Activated CD8-positive, alpha-beta memory T cell treated with anti-CD3 and anti-CD28 coated beads for 36 hours (primary cell): ENCODE measurements at regions not wholly inside any gene's neighbourhood (a gene's known extent, or its start where the extent isn't known, plus 50 kb on each side); places are given as distances from the start of the nearest gene placed in this dataset.
"Not testable (repeated sequence)": the region's sequence is repeated elsewhere in the genome, so short reads cannot be mapped to it uniquely, and the experiment has no call there.

Experiments used
- CTCF ChIA-PET: fragments of 350-600 bp; sonication (Branson Sonifier 250); formaldehyde crosslinking; loops from one replicate; lab custom pipeline; 2021; ENCODE audit warnings: antibody characterized with exemption; lab: Charles Lee
- POLR2A ChIA-PET: fragments of 350-600 bp; sonication (Branson Sonifier 250); formaldehyde crosslinking; loops from one replicate; lab custom pipeline; 2021; ENCODE audit warnings: antibody characterized with exemption; lab: Charles Lee

- ChIA-PET CTCF (no interaction called here), POLR2A (no interaction called here)
Observed at GRCh38 chr17:77802333-77802615, 156.2 kb upstream of the TNRC6C start.

DNA sequence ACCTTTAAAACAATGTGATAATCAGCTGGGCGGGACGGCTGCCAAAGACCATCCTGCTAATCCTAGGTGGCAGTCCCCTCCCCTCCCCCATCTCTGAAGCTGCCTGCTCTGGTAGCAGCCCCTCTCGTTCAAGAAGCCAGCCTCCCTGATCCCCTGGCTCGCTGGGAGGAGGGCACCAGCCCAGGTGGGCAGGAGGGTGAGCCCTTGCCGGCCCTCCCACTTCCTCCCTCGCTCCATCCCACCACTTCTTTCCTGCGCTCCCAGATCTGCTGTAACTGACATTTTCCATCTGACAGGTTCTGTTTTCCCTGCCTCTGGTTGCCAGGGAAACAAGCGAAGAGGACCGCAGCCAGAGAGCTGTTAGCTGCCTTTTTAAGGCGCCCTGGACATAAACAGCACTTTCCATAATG, 155.7 kb upstream of the TNRC6C start:
- CTCF ChIA-PET, result interaction anchor here (0.7 to 1.0 kb wide), 2 partner anchors 210 to 260 kb away, joined by 3 read pairs; no protein-coding TSS in a partner anchor
- POLR2A ChIA-PET, result no interaction called here

GRCh38 chr17:77803726-77804125, 154.8 kb upstream of the TNRC6C start:
- POLR2A ChIA-PET, result no interaction called here
- CTCF ChIA-PET, result interaction anchor here (1.0 kb wide), 1 partner anchor 261 kb away, joined by 3 read pairs; no protein-coding TSS in a partner anchor

DNA sequence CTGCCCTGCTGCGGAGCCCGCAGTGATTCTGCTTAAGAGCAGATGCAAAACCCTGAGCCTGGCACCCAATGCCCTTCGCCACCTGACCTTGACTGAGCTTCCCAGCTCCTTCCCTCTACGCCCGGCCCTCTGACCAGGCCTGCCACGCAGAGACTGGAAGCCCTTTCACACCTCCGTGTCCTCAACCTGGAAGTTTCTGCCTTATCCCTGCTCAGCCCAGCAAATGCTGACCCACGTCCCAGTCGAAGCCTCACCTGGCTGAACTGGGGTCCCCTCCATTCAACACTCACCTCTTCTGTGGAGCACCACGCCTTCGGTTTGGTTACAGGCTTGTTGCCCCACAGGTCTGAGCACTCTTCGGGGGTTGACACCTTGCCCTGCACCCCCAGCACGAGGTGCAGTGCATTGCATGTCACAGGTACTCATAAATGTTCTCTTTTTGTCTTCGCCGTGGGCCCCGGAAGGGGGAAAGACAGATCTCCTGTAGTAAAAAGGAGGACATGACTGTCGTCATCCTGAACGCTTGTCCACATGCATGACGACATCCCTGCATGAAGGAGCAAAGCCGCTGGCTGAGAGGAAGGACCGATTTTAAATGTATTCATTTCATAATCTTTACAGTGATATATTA, 153.6 kb upstream of the TNRC6C start:
- ChIA-PET CTCF (interaction anchor here (0.6 to 0.7 kb wide), 2 partner anchors 64 to 125 kb away, joined by 3 to 4 read pairs; no protein-coding TSS in a partner anchor), POLR2A (no interaction called here)

DNA sequence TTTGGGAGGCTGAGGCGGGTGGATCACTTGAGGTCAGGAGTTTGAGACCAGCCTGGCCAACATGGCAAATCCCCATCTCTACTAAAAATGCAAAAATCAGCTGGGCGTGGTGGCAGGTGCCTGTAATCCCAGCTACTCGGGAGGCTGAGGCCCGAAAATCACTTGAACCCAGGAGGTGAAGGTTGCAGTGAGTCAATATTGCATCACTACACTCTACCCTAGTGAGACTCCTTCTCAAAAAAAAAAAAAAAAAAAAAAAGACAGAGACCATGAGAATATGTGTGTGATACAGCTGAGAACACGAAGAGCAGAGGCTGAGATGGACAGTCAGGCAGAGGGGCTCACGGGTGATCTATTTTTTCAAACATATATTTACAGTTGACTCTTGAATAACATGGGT, 152.5 kb upstream of the TNRC6C start:
- CTCF ChIA-PET, result not testable (repeated sequence)

DNA sequence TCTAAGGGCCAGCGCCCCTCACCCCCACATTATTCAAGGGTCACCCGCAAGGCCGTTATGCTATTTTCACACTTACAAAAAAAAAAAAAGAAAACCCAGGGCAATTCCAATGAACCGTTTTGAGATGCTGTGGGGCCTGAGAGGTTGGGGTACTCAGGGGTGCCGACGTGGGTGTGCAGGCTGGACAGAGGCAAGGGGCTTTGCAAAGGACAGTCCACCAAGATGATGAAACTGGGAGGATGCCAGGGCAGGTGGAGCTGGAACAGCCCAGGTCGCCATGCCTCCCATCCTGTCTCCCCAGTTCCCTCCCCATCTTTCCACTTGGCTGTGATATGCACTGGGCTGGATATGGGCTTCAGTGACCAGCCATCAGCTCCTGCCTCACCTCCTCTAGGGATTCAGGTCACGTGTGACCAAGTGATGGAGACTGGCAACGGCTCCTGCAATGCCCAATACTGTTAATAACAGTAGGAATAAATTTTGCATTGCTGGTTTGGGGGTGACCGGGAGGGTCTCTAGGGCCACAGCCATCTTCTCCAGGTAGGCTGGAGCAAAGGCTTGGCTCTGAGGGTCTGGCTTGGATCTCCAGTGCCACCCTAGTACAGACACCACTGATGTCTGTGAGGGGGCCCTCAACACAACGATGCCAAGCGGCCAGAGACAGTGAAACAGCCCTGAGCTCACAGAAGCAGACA, 151.3 kb upstream of the TNRC6C start:
- ChIA-PET POLR2A (no interaction called here), CTCF (no interaction called here)

More for the DNA sequence above, 152.5 kb upstream of the TNRC6C start:
- POLR2A ChIA-PET, result not testable (repeated sequence)

GRCh38 chr17:77807746-77808441, 150.6 kb upstream of the TNRC6C start:
- POLR2A ChIA-PET, result no interaction called here
- CTCF ChIA-PET, result no interaction called here

GRCh38 chr17:77808686-77809425, 149.6 kb upstream of the TNRC6C start:
- POLR2A ChIA-PET, result no interaction called here
- CTCF ChIA-PET, result no interaction called here

DNA sequence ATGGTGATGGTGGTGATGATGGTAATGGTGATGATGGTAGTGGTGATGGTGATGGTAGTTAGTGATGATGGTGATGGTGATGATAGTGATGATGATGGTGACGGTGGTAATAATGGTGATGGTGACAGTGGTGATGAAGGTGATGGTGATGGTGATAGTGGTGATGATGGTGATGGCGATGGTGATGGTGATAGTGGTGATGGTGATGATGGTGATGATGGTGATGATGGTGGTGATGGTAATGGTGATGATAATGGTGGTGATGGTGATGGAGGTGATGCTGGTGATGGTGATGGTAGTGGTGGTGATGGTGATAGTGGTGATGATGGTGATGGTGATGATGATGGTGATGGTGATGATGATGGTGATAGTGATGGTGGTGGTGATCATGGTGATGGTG, 148.7 kb upstream of the TNRC6C start:
- ChIA-PET CTCF (no interaction called here), POLR2A (no interaction called here)

GRCh38 chr17:77810536-77810935, 148.0 kb upstream of the TNRC6C start:
- POLR2A ChIA-PET, result no interaction called here
- CTCF ChIA-PET, result no interaction called here

DNA sequence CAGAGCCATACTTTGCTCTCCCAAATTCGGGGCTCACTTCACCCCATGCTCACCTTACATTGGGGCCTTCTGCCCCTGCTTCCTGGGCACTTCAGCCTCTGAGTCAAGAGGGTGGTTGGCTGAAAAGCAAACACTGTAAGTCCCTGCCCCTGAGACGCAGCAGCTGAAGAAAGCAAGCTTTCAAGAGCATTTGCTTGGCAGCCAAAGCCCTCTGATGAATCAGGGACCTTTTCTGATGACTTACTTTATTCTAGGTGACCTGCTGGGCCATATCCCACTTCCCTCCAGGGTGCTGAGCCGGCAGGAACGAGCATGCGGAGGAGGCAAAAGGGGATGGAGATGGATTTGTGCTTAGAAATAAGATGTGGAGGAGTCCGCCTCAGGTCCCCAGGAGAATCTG, 147.0 kb upstream of the TNRC6C start:
- CTCF ChIA-PET, result no interaction called here
- POLR2A ChIA-PET, result no interaction called here

- ChIA-PET CTCF (interaction anchor here (1.2 kb wide), 1 partner anchor 199 kb away, joined by 5 read pairs; no protein-coding TSS in a partner anchor), POLR2A (no interaction called here)
Observed at GRCh38 chr17:77814091-77814772, 144.3 kb upstream of the TNRC6C start.

DNA sequence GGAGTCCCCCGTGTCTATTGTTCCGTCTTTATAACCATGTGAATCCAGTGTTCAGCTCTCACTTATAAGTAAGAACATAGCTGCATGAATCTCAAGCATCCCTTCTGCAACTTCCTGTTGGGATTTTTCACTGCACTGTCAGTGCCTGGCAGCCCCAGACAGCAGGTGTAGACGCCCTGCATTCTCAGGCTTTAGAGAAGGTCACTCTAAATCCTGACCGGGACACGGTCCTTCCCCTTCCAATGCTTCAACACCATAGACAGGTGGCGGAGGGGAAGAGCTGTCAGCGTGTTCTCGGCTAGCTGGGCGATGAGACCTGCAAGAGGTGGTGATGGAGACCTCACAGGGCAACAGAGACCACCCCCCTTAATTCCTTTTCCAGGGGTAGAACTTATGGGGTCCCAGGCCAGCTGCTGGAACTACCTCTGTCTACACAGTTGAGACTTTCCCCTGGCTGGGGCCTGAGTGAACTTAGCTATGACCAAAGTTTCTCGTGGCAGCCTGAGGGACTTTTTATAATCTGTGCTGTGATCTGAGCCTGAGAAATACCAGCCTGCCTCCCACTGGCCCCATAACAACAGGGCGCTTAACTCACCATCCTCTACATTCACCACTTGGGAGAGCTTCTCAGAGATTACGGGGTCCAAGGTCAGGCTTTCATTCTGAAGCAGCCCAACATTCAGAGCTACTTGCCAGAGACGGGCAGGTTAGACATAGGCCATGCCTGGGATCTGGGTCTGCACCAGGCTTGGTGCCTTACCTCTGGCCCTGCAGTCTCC, 143.2 kb upstream of the TNRC6C start:
- ChIA-PET CTCF (interaction anchor here (0.5 to 1.2 kb wide), 3 partner anchors 27 to 198 kb away, joined by 4 to 5 read pairs (median 4); no protein-coding TSS in a partner anchor), POLR2A (no interaction called here)

- ChIA-PET POLR2A (interaction anchor here (0.7 kb wide), 1 partner anchor 456 kb away, joined by 3 read pairs; no protein-coding TSS in a partner anchor), CTCF (interaction anchor here (0.8 kb wide), 1 partner anchor 17 kb away, joined by 3 read pairs; no protein-coding TSS in a partner anchor)
Observed at GRCh38 chr17:77817953-77818352, 140.6 kb upstream of the TNRC6C start.

GRCh38 chr17:77819497-77819896, 139.0 kb upstream of the TNRC6C start:
- POLR2A ChIA-PET, result no interaction called here
- CTCF ChIA-PET, result no interaction called here

GRCh38 chr17:77821114-77821513, 137.4 kb upstream of the TNRC6C start:
- POLR2A ChIA-PET, result no interaction called here
- CTCF ChIA-PET, result no interaction called here

DNA sequence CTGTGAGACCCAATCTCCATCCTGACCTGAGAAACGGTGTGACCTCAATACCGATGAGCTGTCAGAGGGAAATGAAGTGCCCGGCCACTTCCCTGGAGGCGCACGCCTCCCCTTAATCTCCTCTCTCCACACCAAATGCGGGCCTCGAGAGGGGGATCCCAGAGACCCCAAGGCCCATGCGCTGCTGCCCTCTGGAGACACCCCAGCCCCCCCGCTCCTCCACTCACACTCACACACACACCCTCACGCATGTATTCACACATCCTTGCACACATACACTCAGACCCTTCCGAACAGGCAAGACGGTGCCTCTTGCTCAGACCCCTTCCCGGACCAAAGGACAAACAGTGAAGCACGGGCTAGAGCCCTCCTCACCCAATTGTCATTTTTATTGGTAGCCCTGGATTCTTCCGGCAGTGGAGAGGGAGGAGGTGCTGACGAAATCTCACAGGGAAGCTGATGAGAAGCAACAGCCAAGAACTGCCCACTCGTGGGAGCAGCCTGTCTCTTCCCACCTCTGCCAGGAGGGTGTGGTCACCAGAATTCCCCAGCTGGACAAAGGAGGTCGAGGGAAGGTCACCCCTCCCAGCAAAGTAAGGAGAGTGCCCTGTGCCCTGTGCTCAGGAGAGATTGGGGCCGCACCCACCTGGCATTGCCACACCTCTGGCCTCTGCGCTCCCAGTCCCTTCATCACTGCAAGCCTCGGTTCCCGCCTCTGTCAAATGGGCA, 136.0 kb upstream of the TNRC6C start:
- CTCF ChIA-PET, result no interaction called here

More for the DNA sequence above, 136.0 kb upstream of the TNRC6C start:
- POLR2A ChIA-PET, result no interaction called here
